GM23248 (cell line): ENCODE measurements at regions not wholly inside any gene's neighbourhood (a gene's known extent, or its start where the extent isn't known, plus 50 kb on each side); places are given as distances from the start of the nearest gene placed in this dataset.

Source experiments
- EZH2 ChIP-seq: fragments of 200-600 bp; sonication (generic); IDR thresholded peaks from 2 replicates; pipeline ENCODE4 v1.6.1; 2018; ENCODE audit warnings: antibody characterized with exemption, mild to moderate bottlenecking; ENCODE audit not compliant: insufficient read depth, poor library complexity, severe bottlenecking
- EZH2phosphoT487 ChIP-seq: fragments of 200-600 bp; sonication (generic); IDR thresholded peaks from 2 replicates; pipeline ENCODE4 v1.6.1; 2018; ENCODE audit warnings: antibody characterized with exemption, moderate library complexity, mild to moderate bottlenecking, low read depth; ENCODE audit not compliant: insufficient read depth

DNA sequence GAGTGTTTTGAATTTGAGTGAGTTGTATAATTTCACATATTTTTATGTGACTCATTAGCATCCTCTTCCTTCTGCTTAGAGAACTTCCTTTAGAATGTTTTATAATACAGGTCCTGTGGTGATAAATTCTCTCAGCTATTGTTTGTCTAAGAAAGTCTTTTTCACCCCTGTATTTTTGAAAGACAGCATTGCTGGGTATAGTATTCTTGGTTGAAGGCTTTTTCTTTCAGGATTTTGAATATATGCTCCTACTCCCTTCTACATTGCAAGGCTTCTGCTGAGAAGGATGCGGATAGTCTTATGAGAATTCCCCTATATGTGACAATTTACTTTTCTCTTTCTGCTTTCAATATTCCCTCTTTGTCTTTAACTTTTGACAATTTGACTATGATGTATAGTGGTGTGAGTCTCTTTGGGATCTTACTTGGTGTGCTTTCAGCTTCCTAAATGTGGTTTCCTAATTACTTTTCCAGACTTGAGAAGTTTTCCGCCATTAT, 118.9 kb upstream of the HMGA2 start:
- TF ChIP-seq EZH2 (no peak), EZH2phosphoT487 (no peak)
